ENCODE measurements at regions not wholly inside any gene's neighbourhood (a gene's known extent, or its start where the extent isn't known, plus 50 kb on each side); places are given as distances from the start of the nearest gene placed in this dataset.
A peak's percentile ranks its signal among the peaks of the same experiment; 100 is the strongest.

DNA sequence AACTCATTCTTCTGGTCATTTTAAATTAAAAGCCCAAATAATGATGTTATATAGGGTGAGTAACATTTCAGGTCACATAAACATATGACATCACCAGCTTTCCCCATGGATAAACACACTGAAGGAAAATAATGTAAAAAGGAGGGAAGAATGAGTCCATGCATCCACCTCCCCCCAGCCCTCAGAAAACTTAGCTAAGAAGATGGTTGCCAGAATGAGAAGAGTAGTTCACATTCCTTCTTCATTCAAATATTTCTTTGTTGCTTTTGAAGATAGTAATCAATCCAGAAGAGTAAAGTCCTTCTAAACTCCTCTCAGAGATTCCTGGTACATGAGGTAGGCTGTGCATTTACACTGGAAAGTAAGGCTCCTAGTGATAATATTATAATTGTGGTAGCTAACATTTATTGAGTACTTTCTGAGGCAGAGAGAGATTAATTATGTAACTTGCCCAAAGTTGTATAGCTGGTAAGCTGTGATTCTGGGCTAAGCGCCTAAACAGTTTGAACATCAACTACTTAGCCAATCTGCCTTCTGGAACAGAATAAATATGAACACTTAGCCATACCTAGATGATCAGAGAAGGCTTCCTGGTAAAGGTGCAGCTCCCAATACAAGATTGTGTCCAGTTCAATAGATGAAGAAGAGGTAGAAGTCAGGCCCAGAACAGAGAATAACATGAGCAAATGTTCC, 256.7 kb upstream of the FN1 start:
- no peak for DNase-seq (ENCODE audit: low read depth in 2 of 2)

DNA sequence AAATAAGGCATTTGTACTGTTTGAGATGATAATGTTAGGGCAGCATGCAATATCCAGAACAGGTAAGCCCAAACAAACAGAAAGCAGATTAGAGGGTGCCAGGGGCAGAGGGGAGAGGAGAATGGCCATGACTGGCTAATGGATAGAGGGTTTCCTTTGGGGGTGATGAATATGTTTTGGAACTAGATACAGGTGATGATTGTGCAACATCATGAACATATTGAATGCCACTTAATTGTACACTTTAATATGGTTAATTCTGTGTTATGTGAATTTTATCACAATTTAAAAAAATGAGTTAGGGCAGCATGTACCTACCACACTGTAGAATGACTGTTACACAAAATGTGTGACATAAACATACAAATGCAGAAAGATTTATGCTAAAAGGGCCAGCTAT, 255.5 kb upstream of the FN1 start:
- no peak for DNase-seq (ENCODE audit: low read depth in 2 of 2)

DNA sequence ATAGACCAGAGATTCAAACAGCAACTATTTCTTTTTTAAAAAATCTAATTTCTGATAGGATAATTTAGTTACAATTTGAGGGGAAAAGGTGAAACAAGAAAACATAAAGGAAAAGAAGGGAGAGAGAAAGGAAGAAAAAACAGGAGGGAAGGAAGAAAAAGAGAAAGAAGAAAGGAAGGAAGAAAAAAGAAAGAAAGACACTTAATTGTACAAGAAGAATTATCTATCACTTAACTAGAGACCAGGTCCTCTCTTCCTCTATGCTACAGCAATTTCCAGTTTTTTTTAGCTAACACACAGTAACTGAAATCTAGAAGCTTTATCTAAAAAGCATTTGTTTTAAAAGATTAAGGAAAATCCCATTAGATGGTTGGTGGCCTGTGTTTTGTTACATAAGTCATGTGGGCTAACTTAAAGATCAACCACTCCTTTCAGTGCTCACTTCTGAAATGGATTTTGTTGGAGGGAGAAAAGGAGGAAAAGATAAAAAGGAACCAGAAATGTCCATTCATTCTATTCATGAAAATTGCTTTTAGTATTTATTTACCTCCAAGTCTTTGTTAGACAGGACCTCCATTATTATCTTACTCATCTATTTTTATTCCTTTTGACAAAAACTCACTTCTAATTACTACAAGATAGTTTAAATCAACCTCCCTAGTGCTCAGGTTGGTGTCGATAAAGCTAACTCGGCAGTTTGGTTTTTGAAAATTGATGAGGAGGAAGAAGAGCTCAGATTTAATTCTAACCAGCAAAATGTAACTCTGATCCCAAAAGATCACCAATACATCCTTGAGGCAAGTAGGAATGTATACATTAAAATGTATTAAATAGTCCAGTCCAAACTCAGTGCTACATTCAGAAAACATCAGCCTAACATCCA, 251.5 kb upstream of the FN1 start:
- no peak for DNase-seq (ENCODE audit: low read depth in 2 of 2)

DNA sequence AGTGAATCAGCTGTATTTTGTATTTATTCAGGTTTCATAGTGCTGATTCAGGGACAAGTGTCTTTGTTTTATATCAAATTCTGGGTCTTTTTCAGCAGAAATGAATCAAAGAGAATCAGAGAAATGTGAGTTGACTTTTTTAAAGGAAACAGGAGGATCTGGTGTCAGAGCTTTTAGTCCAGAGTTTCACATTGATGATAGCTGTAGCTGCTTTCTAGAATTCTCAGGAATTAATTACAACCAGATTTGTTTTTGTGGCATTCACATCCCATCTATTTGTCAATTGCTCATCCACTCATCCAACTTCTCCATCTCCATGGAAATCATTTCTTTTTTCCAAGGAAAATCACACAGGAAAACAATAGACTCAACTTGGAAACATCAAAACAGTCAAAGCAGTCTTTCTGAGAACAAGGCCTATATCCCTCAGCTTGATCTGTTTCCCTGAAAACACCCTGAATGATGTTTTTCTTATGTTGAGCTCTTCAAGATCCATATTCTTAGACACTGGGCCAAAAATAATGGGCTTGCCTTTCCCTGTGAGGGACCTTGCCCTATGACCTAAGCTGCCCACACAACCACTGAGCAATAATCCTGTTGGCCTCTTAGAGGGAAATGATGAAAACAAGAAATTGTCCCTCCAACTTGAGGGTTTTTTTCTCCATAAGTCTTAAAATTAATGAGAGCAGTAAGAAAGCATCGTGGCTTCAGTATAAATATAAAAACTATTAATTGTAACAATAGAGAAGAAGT, 249.5 kb upstream of the FN1 start:
- peak in 1 of 2 experiments; percentile 51 for DNase-seq (ENCODE audit: low read depth in 2 of 2)

DNA sequence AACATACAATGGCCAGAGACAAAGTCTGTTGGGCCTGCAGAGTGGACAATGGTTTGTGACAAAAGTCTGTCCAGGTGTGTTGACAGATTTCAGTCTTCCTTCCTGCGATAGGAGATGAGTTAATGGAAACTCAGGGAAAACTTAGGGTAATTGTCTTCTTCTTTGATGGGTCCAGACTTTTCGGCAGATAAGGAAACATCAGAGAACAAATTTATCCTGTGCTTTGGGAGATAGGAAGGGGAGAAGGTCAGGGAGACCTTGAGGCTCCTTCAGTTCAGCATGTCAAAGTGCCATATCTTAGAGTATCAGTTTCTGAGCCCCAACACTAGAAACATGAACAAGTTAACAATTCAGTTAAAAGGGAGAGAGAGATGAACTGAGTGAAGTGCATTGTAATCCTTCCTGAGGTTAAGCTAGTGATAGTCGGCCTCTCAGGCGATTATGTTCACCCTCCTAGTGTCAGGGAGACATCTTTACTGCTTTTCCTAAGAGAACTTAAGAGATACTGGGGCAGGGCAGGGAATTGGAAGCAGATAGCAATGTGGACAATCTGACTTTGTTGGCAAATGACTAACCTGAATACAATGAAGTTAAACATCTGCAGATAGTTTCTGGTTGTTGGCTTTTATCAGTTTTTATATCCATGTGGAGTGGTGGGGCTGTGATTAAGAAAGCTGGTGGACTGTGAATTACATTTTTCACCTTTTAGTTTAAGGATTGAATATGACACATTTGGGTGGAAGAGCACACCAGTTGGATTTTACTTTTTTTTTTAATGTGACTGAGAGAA, 248.8 kb upstream of the FN1 start:
- peak; percentile 85 to 86 for DNase-seq (ENCODE audit: low read depth in 2 of 2)

DNA sequence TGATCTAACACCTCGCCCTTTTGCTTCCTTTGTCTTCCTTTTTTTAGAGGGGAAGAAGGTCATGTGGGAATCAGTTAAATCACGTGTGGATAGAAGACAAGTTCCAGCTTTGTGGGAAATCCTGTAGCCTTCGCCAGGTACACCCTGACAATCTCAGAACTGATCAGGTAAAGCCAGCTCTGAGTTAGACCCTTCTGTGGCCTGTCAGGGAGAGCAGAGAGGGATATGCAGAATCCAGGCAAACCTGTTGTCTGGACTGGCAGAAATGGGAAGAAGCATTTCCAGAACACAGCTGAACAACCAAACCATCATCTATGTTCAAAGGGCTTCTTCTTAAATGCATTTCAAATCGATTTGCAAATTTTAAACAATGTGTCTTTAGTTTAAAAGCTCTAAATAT, 247.4 kb upstream of the FN1 start:
- no peak for DNase-seq (ENCODE audit: low read depth in 2 of 2)

DNA sequence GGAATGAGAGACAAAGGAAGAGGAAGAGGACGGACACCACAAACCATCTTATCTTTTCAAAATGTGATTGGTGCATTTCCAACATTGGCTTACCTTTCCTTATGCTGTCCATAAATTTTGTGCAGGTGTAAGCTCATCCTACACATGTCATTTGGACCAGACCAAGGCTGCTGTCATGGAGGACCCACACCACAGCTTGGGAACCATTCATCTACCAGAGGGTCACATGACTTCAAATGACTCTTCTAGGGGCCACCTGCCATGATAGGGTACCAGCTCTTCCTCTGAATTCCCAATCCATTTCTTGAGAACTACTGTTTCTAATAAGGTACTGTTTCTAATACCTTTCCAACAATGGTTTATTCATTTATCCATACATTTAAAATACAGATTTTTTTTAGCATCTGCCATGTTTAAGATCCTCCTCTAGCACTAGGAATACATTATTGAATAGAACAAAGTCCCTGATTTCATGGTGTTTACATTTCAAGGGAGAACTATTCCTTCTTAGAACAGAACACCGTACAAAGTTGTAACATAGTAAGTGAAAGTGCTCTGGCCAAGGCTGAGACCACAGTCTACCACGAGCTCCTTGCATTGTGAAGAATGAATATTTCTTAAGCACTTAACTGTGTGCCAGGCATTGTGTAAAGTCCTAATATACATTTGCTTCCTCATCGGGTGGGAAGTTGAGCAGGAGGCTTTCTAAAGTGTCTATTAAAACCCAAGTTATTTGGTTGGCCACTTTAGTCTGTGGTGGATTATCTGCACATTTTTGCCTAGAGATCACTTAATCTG, 246.1 kb upstream of the FN1 start:
- no peak for DNase-seq (ENCODE audit: low read depth in 2 of 2)

DNA sequence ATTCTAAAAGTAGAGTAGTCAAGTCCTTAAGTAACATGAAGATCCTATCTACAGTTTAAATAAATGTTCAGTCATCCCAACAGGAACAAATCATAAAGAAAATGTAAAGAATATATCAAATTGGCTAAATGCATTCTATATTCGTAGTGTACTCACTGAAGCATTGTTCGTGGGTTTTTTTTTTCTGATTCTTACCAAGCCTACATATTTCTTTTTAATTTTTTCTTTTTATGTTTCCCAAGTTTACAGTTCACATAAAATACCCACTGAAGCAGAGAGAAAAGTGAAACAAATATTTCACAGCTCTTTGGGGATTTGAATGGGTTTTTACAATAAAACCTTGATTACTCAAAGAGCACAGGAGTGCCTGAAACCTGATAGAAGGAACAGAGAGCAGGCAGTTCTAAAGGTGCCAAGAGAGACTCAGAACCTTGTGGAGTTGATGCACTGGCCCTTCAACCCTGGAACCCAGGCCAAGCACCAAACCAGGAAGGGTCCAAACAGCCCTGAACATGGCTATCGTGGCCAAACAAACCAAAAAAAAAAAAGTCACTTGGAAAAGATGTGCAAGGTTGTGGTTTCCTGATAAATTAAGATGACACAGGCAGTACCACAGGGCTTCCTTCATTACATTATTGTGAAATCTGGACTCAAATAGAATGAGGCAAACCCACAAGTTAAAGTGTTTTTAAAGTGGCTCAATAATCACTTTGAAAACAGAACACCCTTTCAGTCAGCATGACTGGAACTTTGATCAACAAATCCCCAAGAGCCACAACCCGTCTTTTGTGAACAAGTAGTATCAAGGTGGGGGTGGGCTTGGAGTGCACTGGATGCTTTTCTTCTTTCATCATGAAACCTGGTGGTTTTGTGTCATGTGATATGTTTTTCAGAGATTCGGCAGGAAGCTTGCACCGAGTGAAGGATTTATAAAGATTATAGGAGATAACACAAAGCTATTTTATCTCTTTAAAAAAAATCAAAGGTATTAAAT, 245.0 kb upstream of the FN1 start:
- DNase-seq (ENCODE audit: low read depth in 2 of 2) = peak; percentile 78 to 82

DNA sequence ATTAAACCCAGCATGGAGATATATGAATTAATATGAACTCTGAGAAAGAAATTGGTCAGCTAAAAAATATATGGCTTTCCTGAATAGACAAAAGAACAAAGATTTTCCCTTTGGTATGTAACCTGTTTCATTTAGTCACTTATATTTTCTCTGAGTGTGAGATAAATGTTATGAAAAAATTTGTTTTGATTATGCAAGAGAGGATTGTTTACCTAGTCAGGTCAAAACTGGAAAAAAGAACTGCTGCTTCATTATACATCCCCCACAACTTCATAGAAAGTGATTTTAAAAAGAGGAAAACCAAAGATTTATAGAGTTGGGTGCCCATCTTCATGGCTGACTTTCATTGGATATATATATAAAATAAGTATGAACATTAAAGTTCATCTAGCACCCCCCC, 242.2 kb upstream of the FN1 start:
- DNase-seq (ENCODE audit: low read depth in 2 of 2) = no peak

DNA sequence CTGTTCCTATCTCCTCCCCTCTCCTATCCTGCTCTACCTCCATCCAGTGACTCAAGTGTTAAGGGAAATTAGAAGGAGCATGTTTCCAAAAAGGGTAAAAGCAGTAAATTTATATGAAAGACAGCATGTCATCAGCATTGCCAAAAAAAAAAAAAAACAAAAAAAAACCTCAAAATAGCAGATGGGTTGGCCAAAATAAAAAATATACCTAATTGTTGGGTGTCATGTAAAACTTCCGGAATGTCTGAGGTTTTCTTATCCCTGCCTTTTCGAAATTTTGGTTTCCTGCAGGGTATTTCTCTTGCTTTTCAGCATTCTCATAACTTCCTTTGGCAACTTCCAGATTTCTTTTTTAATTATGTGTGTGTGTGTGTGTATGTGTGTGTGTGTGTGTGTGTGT, 241.6 kb upstream of the FN1 start:
- no peak for DNase-seq (ENCODE audit: low read depth in 2 of 2)

DNA sequence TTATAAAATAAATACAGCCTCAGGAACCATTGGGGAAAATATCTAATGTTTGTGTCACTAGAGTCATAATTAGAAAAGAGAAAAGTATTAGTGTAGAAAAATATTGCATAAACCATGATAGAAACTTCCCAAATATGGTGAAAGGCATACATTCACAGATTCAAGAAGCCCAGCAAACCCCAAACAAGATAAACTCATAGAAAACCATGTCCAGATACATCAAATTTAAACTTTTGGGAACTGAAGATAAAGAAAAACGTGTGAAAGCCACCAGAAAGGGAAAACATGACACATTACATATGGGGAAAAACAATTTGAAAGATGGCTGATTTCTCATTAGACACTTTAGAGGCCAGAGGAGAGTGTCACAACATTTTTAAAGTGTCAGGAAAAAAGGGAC, 236.5 kb upstream of the FN1 start:
- DNase-seq (ENCODE audit: low read depth in 2 of 2) = no peak

DNA sequence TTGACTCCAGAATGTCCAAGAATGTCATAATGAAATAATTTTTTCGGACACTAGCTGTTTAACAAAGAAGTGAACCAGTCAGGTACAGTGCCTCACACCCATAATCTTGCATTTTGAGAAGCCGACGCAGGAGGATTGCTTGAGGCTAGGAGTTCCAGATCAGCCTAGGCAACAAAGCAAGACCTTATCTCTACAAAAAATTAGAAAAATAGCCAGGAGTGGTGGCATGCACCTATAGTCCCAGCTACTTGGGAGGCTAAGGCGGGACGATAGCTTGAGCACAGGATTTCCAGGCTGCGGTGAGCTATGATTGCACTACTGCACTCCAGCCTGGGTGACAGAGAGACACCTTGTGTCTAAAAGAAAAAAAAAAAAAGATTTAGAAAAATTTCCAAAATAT, 235.8 kb upstream of the FN1 start:
- DNase-seq (ENCODE audit: low read depth in 2 of 2) = no peak

DNA sequence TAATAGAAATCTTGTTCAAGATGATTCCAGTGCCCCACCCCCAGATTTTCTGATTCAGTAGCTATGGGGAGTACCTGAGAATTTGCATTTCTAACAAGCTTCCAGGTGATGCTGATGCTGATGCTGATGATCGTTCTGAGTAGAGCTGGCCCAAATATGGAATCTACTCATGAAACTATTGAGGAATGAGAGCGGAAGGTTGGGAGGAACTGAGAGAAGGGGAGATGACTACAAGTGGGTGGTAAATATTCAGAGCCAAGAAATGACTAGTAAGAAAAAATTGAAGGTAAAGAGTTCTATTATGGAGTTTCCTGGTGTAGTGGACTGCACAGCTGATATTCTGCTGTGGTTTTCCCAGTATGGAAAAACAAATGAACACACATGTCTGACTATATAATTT, 235.4 kb upstream of the FN1 start:
- DNase-seq (ENCODE audit: low read depth in 2 of 2) = no peak

DNA sequence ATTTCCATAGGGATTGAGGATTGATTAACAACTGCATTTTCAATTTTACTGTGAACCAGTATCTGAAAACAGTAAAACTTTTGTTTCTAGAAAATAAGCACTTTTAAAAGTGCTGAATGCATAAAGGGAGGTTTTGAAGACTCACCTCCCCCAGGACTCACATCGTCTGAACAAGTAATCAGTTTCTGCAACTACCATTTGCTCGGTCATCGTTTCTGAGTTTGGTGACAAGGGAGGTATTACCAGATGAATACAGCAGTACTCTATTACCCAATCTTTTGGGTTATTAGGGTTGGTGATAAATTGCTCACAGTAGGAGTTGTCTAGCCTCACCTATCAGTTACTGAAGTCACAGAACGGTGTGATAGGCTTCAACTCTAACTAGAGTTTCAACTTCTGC, 234.5 kb upstream of the FN1 start:
- no peak for DNase-seq (ENCODE audit: low read depth in 2 of 2)

DNA sequence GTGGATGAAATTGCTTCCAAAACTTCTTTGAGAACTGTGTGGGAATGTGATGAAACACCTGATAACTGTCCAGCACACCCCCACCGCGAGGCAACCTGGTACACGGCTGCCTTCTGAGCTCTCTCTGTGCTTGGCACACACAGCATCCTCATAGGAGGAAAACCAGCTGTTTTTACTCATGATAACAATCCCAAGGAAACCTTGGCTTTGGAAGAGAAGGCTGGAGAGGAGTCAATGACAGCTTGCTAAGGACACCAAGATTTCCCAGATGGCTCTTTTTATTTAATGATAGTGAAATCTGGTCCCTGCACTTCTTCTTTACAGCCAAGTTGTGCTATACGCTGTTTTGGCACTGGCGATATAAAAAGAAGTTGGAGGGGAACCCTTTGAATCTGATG, 232.5 kb upstream of the FN1 start:
- DNase-seq (ENCODE audit: low read depth in 2 of 2) = no peak

DNA sequence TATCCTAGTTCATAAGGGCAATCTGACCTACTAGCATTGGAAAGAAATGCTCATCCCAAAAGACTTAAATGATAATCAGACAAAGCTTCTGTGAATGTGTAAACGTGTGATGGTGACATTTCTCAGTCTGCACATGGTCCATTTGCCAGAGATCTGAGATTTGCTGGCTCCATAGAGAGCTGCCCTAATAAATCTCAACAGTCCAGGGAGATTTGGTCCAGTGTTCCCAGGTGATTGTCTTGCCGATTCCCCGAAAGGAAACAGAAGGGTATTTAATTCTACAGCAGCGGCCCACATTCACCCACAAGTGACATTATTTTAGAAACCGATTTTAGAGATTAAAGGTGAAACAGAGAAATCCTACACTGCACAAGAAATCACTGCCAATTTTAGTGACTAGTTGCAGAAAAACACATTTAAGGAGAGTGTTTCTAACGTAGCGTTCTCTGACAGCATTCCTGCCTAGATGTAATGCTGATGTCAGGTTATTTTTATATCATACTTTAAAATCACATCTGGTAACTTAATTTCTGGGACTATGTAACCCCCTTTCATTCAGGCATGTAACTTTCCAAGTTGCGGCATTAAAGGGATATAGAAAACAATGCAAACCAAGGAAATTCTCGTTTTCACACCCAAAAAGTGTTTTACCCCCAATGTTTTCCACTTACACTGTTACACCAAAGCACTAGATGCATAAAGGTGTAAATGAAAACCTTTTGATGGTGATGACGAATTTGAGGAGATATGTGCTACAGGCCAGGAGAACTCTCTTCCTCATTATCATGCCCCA, 231.9 kb upstream of the FN1 start:
- no peak for DNase-seq (ENCODE audit: low read depth in 2 of 2)

DNA sequence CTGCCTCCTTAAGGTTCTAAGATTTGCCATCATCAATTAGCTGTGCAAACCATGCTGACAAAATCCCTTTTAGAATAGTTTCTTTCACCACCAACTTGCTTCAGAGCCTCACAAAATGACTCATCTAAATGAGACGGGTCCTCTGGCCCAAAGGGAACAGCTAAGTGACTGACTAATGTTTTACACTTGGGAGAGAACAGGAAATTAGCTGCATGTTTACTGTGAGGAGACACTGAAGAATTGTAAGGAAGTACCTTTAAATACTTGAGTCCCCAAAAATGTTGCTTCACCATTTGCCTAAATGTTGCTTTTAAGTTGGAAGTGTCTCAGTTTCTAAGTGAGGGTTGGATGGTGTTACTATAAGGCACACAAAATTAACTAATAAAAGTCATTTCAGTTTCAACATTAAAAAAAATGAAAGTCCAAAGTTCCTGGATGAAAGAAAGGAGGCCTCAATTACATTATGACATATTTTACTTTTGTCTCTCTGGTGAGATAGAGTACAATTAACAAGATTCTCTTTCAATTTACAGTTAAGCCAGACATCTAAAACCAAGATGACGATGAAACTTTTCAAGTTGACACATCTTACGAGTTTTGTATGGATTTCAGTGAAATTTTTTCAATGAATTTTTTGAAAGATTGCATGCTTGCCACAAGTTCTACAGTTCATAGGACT, 229.1 kb upstream of the FN1 start:
- DNase-seq (ENCODE audit: low read depth in 2 of 2) = peak; percentile 88 to 89

DNA sequence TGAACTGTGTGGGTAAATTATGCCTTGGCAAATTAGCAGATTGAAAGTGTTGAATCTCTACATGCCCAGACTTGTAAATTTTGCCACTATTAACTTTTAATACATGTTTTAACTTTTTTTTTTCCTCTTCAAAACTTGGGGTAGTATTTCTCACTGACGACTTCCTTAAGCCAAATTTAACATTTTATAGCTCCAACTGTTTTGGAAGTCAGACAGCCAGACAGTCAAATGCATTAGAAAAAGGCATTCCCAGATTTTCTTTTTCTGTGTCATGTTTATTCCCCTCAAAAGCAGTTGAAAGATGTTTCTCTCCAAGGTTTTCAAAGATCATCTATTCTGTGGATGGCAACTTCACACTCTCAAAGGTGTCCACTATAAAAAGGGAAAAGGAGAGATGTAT, 226.8 kb upstream of the FN1 start:
- DNase-seq (ENCODE audit: low read depth in 2 of 2) = no peak
